SH-SY5Y (cell line): ENCODE measurements at regions not wholly inside any gene's neighbourhood (a gene's known extent, or its start where the extent isn't known, plus 50 kb on each side); places are given as distances from the start of the nearest gene placed in this dataset.

Experiments
- GATA2 ChIP-seq: IDR thresholded peaks from 2 replicates; pipeline ENCODE4 v1.6.1; 2011; ENCODE audit warnings: mild to moderate bottlenecking, low read depth, low read length
- GATA3 ChIP-seq: IDR thresholded peaks from 2 replicates; pipeline ENCODE4 v1.6.1; 2011; ENCODE audit warnings: low read depth, mild to moderate bottlenecking, low read length, moderate library complexity

DNA sequence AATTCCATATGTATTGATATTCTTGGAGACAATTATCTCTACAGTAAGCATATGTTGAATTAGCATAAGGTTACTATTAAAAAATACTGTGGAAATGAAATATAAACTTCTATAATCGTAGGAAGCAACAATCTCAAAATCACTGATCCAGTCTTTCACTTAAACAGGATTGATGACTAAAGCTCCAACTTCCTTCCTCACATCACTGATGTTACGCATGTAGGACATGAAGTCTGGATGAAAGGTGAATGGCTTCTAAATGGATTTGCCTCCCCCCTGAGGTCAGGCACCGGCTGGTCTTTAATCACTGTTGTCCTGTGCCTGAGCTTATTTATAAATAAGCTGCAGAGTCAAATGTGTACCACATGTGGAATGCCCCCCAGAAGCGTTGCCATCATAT, 157.1 kb upstream of the NFIB start:
- TF ChIP-seq GATA3: no peak
- no peak for TF ChIP-seq GATA2
